ENCODE measurements at regions not wholly inside any gene's neighbourhood (a gene's known extent, or its start where the extent isn't known, plus 50 kb on each side); places are given as distances from the start of the nearest gene placed in this dataset.

GRCh38 chr7:25922296-25922695 lies 229.7 kb upstream of the NFE2L3 start:
- TF ChIP-seq POLR2A (IDR thresholded peaks at IDR 0.05): no peak
- TF ChIP-seq CTCF (IDR thresholded peaks at IDR 0.05): no peak
